Transverse colon (tissue), 4 donors: ENCODE measurements at regions not wholly inside any gene's neighbourhood (a gene's known extent, or its start where the extent isn't known, plus 50 kb on each side); places are given as distances from the start of the nearest gene placed in this dataset.
"Not testable (repeated sequence)": the region's sequence is repeated elsewhere in the genome, so short reads cannot be mapped to it uniquely, and the experiment has no call there.

ENCODE experiments used
- EP300 ChIP-seq: sonication (generic); formaldehyde crosslinking; IDR thresholded peaks from one replicate; pipeline ENCODE4 v1.6.1; 2017; ENCODE audit warnings: antibody characterized with exemption, low read depth
- POLR2A ChIP-seq: fragments of 450-650 bp; IDR thresholded peaks from one replicate; pipeline ENCODE4 v1.6.1; 2016; ENCODE audit warnings: antibody characterized with exemption, mild to moderate bottlenecking, moderate library complexity
- POLR2AphosphoS5 ChIP-seq, 3 donors: sonication (generic); formaldehyde crosslinking; IDR thresholded peaks; one replicate each; pipeline ENCODE4 v1.6.1; 2016; ENCODE audit warnings: antibody characterized with exemption in 3 of 3
- TF ChIP-seq, protein P1 (sequence below), 5 experiments: fragments of 200-600 bp in 3 of 5; fragments of 450-650 bp in 2 of 5; sonication (generic) in 3 of 5; IDR thresholded peaks; 1 replicate in 2 of 5; 2 replicates in 3 of 5; pipeline ENCODE4 v1.5.1; 2016 to 2017; ENCODE audit warnings: antibody characterized with exemption in 5 of 5, inconsistent platforms in 3 of 5, mild to moderate bottlenecking in 2 of 5, moderate library complexity in 1 of 5

DNA sequence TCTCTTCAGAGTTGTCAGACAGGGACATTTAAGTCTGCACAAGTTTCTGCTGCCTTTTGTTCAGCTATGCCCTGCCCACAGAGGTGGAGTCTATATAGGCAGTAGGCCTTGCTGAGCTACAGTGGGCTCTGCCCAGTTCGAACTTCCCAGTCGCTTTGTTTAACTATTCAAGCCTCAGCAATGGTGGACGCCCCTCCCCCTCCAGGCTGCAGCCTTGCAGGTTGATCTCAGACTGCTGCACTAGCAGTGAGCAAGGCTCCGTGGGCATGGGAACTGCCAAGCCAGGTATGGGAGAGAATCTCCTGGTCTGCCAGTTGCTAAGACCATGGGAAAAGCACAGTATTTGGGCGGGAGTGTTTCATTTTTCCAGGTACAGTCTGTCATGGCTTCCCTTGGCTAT lies 115.6 kb upstream of the TMLHE start:
- not testable (repeated sequence) for TF ChIP-seq EP300; POLR2AphosphoS5 (IDR thresholded peaks at IDR 0.05); POLR2A
- TF ChIP-seq, protein P1, sequence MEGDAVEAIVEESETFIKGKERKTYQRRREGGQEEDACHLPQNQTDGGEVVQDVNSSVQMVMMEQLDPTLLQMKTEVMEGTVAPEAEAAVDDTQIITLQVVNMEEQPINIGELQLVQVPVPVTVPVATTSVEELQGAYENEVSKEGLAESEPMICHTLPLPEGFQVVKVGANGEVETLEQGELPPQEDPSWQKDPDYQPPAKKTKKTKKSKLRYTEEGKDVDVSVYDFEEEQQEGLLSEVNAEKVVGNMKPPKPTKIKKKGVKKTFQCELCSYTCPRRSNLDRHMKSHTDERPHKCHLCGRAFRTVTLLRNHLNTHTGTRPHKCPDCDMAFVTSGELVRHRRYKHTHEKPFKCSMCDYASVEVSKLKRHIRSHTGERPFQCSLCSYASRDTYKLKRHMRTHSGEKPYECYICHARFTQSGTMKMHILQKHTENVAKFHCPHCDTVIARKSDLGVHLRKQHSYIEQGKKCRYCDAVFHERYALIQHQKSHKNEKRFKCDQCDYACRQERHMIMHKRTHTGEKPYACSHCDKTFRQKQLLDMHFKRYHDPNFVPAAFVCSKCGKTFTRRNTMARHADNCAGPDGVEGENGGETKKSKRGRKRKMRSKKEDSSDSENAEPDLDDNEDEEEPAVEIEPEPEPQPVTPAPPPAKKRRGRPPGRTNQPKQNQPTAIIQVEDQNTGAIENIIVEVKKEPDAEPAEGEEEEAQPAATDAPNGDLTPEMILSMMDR (IDR thresholded peaks at IDR 0.05) = not testable (repeated sequence)
